ENCODE measurements at regions not wholly inside any gene's neighbourhood (a gene's known extent, or its start where the extent isn't known, plus 50 kb on each side); places are given as distances from the start of the nearest gene placed in this dataset.
"Not testable (repeated sequence)": the region's sequence is repeated elsewhere in the genome, so short reads cannot be mapped to it uniquely, and the experiment has no call there.

DNA sequence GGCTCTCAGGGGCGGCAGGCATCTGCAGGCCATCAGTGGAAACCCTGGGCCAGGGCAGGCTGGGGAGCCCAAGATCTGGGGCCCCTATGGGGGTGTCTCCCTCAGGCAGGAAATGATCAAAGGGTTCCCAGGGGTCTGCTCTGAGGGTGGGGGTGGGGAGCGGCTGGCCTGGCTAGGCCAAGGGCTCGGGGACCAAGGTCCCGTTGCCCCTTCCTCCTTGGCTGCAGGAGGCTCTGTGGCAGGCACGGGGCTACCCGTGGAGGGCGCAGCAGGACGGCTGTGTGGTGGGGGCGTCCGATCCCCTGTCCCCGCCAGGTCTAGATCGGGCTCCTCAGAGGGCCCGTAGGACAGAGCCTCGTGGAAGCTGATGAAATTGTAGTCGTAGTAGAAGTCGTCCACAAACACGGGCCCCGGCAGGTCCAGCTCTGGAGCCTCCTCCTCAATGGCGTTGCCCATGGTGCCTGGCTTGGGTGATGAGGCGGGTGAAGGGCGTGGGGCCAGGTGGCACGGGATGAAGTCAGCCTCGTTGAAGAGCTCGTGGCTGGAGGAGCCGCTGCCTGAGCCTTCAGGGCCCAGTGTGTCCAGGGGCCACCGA, 117.8 kb upstream of the AKAP13 start:
- not testable (repeated sequence) for TF ChIP-seq SP1 (IDR thresholded peaks at IDR 0.05); SP1 (CRISPR knock-in tag; IDR thresholded peaks at IDR 0.05); FOXK1 (CRISPR knock-in tag; IDR thresholded peaks at IDR 0.05; ENCODE audit: borderline replicate concordance, low read depth); HNF4A (CRISPR knock-in tag; IDR thresholded peaks at IDR 0.05); ZNF891 (CRISPR knock-in tag; IDR thresholded peaks at IDR 0.05); SMC3 (IDR thresholded peaks at IDR 0.05; ENCODE audit: low read length); SIN3A (IDR thresholded peaks at IDR 0.05; ENCODE audit: borderline replicate concordance, low read depth, low read length)
- TF ChIP-seq, protein P1, sequence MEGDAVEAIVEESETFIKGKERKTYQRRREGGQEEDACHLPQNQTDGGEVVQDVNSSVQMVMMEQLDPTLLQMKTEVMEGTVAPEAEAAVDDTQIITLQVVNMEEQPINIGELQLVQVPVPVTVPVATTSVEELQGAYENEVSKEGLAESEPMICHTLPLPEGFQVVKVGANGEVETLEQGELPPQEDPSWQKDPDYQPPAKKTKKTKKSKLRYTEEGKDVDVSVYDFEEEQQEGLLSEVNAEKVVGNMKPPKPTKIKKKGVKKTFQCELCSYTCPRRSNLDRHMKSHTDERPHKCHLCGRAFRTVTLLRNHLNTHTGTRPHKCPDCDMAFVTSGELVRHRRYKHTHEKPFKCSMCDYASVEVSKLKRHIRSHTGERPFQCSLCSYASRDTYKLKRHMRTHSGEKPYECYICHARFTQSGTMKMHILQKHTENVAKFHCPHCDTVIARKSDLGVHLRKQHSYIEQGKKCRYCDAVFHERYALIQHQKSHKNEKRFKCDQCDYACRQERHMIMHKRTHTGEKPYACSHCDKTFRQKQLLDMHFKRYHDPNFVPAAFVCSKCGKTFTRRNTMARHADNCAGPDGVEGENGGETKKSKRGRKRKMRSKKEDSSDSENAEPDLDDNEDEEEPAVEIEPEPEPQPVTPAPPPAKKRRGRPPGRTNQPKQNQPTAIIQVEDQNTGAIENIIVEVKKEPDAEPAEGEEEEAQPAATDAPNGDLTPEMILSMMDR (CRISPR knock-in tag; IDR thresholded peaks at IDR 0.05): not testable (repeated sequence)
- TF ChIP-seq, protein P2, sequence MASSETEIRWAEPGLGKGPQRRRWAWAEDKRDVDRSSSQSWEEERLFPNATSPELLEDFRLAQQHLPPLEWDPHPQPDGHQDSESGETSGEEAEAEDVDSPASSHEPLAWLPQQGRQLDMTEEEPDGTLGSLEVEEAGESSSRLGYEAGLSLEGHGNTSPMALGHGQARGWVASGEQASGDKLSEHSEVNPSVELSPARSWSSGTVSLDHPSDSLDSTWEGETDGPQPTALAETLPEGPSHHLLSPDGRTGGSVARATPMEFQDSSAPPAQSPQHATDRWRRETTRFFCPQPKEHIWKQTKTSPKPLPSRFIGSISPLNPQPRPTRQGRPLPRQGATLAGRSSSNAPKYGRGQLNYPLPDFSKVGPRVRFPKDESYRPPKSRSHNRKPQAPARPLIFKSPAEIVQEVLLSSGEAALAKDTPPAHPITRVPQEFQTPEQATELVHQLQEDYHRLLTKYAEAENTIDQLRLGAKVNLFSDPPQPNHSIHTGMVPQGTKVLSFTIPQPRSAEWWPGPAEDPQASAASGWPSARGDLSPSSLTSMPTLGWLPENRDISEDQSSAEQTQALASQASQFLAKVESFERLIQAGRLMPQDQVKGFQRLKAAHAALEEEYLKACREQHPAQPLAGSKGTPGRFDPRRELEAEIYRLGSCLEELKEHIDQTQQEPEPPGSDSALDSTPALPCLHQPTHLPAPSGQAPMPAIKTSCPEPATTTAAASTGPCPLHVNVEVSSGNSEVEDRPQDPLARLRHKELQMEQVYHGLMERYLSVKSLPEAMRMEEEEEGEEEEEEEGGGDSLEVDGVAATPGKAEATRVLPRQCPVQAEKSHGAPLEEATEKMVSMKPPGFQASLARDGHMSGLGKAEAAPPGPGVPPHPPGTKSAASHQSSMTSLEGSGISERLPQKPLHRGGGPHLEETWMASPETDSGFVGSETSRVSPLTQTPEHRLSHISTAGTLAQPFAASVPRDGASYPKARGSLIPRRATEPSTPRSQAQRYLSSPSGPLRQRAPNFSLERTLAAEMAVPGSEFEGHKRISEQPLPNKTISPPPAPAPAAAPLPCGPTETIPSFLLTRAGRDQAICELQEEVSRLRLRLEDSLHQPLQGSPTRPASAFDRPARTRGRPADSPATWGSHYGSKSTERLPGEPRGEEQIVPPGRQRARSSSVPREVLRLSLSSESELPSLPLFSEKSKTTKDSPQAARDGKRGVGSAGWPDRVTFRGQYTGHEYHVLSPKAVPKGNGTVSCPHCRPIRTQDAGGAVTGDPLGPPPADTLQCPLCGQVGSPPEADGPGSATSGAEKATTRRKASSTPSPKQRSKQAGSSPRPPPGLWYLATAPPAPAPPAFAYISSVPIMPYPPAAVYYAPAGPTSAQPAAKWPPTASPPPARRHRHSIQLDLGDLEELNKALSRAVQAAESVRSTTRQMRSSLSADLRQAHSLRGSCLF (CRISPR knock-in tag; IDR thresholded peaks at IDR 0.05; ENCODE audit: borderline replicate concordance): not testable (repeated sequence)
